SU-DHL-6 (cell line): ENCODE measurements at regions not wholly inside any gene's neighbourhood (a gene's known extent, or its start where the extent isn't known, plus 50 kb on each side); places are given as distances from the start of the nearest gene placed in this dataset.

ENCODE experiments used
- CTCF ChIP-seq: fragments of 200-600 bp; sonication (generic); IDR thresholded peaks from one replicate; pipeline ENCODE4 v1.5.1; 2017; ENCODE audit warnings: antibody characterized with exemption, mild to moderate bottlenecking, low read length, moderate library complexity; ENCODE audit not compliant: insufficient read depth, poor library complexity, severe bottlenecking
- EZH2phosphoT487 ChIP-seq: fragments of 200-600 bp; sonication (generic), shearing (Covaris generic); conservative IDR thresholded peaks from 2 replicates; pipeline ENCODE4 v1.6.1; 2018; ENCODE audit warnings: mild to moderate bottlenecking, antibody characterized with exemption, low read length, moderate library complexity, mixed read lengths

- TF ChIP-seq CTCF, result no peak
- no peak for TF ChIP-seq EZH2phosphoT487
These were observed 2225.7 kb downstream of the TP53TG3F start for GRCh38 chr16:35685085-35685484.
